ENCODE measurements at regions not wholly inside any gene's neighbourhood (a gene's known extent, or its start where the extent isn't known, plus 50 kb on each side); places are given as distances from the start of the nearest gene placed in this dataset.
"Not testable (repeated sequence)": the region's sequence is repeated elsewhere in the genome, so short reads cannot be mapped to it uniquely, and the experiment has no call there.

DNA sequence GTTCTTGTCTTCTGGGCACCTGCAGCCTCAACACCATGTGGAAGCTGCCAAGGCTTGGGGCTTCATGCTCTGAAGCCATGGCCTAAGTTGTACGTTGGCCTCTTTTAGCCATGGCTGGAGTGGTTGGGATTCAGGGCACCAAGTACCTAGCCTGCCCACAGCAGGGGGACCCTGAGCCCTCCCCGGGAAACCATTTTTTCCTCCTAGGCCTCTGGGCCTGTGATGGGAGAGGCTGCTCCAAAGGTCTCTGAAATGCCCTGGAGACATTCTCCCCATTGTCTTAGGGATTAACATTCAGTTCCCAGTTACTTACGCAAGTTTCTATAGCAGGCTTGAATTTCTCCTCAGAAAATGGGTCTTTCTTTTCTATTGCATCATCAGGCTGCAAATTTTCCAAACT lies 269.3 kb downstream of the NAP1L3 start:
- TF ChIP-seq, protein P1, sequence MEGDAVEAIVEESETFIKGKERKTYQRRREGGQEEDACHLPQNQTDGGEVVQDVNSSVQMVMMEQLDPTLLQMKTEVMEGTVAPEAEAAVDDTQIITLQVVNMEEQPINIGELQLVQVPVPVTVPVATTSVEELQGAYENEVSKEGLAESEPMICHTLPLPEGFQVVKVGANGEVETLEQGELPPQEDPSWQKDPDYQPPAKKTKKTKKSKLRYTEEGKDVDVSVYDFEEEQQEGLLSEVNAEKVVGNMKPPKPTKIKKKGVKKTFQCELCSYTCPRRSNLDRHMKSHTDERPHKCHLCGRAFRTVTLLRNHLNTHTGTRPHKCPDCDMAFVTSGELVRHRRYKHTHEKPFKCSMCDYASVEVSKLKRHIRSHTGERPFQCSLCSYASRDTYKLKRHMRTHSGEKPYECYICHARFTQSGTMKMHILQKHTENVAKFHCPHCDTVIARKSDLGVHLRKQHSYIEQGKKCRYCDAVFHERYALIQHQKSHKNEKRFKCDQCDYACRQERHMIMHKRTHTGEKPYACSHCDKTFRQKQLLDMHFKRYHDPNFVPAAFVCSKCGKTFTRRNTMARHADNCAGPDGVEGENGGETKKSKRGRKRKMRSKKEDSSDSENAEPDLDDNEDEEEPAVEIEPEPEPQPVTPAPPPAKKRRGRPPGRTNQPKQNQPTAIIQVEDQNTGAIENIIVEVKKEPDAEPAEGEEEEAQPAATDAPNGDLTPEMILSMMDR (IDR thresholded peaks at IDR 0.05; ENCODE audit: poor library complexity, severe bottlenecking), result no peak
- DNase-seq (ENCODE audit: low spot score) (no peak), ATAC-seq (ENCODE audit: low read depth) (no peak)
- Histone ChIP-seq H3K27me3 (ENCODE audit: insufficient read depth, poor library complexity, severe bottlenecking) (no peaks in the 10 kb centered on the region), H3K9me3 (ENCODE audit: severe bottlenecking) (no peaks in the 10 kb centered on the region), H3K4me1 (ENCODE audit: insufficient read depth, poor library complexity, severe bottlenecking) (no peaks in the 10 kb centered on the region), H3K27ac (ENCODE audit: poor library complexity, severe bottlenecking) (no peak overlapping the region), H3K4me3 (ENCODE audit: severe bottlenecking) (no peak overlapping the region), H3K36me3 (ENCODE audit: low read depth) (no peaks in the 10 kb centered on the region)

DNA sequence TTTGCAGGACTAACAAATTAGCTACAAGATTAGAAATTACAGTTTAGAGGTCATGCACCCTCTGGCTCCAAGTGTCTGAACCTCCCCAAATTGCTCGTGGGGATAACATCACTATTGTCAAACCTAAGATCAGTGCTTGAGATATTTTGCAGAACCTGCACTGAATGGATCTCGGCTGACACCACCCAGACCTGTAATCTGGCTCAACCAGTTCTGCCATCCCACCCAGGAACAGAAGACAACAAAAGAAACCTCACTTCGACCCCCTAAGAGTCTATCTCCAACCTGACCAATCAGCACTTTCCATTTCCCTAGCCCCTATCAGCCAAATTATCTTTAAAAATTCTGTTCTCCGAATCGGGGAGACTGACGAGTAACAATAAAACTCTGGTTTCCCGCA lies 318.7 kb downstream of the NAP1L3 start:
- Histone ChIP-seq H3K4me1 (ENCODE audit: insufficient read depth, poor library complexity, severe bottlenecking) (no peaks in the 10 kb centered on the region), H3K4me3 (ENCODE audit: severe bottlenecking) (no peak overlapping the region), H3K27me3 (ENCODE audit: insufficient read depth, poor library complexity, severe bottlenecking) (no peaks in the 10 kb centered on the region), H3K27ac (ENCODE audit: poor library complexity, severe bottlenecking) (no peak overlapping the region), H3K36me3 (ENCODE audit: low read depth) (no peaks in the 10 kb centered on the region), H3K9me3 (ENCODE audit: severe bottlenecking) (no peaks in the 10 kb centered on the region)
- ATAC-seq (ENCODE audit: low read depth) (no peak), DNase-seq (ENCODE audit: low spot score) (no peak)
- TF ChIP-seq, protein P1 (IDR thresholded peaks at IDR 0.05; ENCODE audit: poor library complexity, severe bottlenecking), result no peak

DNA sequence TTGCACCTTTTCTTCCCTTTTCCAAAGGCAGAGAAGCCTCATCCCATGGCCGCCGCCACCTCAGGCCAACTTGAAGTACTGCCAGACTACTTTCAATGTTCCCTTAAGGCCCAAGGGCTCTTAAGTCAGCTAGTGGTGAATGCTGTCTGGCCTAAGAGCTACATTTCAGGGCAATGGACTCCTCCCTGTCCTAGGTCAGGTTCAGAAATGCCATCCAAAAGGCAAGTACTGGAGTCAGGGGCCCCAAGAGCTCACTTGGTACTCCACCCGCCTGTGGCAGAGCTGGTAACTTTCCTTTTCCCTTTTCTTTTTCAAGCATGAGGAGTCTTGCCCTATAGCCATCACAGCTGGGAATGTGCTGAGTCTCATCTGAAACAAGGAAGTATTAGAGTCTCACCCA lies 327.1 kb downstream of the NAP1L3 start:
- no peaks in the 10 kb centered on the region for H3K36me3 ChIP-seq (ENCODE audit: low read depth)
- no peaks in the 10 kb centered on the region for H3K4me1 ChIP-seq (ENCODE audit: insufficient read depth, poor library complexity, severe bottlenecking)
- DNase-seq (ENCODE audit: low spot score) (no peak), ATAC-seq (ENCODE audit: low read depth) (no peak)
- H3K27me3 ChIP-seq (ENCODE audit: insufficient read depth, poor library complexity, severe bottlenecking), result no peaks in the 10 kb centered on the region
- TF ChIP-seq, protein P1 (IDR thresholded peaks at IDR 0.05; ENCODE audit: poor library complexity, severe bottlenecking), result no peak
- no peak overlapping the region for H3K4me3 ChIP-seq (ENCODE audit: severe bottlenecking)
- H3K27ac ChIP-seq (ENCODE audit: poor library complexity, severe bottlenecking), result no peak overlapping the region
- H3K9me3 ChIP-seq (ENCODE audit: severe bottlenecking), result no peaks in the 10 kb centered on the region

DNA sequence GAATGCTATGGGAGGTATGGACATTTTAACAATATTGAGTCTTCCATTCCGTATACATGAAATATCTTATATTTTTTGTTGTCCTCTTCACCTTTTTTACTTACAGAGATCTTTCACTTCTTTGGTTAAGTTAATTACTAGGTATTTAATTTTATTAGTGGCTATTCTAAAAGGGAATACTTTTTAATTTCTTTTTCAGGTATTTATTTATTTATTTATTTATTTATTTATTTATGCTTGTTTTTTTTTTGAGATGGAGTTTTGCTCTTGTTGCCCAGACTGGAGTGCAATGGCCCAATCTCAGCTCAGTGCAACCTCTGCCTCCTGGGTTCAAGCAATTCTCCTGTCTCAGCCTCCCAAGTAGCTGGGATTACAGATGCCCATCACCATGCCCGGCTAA lies 329.1 kb downstream of the NAP1L3 start:
- not testable (repeated sequence) for ATAC-seq (ENCODE audit: low read depth); H3K9me3 ChIP-seq (ENCODE audit: severe bottlenecking); H3K36me3 ChIP-seq (ENCODE audit: low read depth); H3K4me1 ChIP-seq (ENCODE audit: insufficient read depth, poor library complexity, severe bottlenecking); DNase-seq (ENCODE audit: low spot score); H3K27me3 ChIP-seq (ENCODE audit: insufficient read depth, poor library complexity, severe bottlenecking); H3K4me3 ChIP-seq (ENCODE audit: severe bottlenecking); H3K27ac ChIP-seq (ENCODE audit: poor library complexity, severe bottlenecking)

DNA sequence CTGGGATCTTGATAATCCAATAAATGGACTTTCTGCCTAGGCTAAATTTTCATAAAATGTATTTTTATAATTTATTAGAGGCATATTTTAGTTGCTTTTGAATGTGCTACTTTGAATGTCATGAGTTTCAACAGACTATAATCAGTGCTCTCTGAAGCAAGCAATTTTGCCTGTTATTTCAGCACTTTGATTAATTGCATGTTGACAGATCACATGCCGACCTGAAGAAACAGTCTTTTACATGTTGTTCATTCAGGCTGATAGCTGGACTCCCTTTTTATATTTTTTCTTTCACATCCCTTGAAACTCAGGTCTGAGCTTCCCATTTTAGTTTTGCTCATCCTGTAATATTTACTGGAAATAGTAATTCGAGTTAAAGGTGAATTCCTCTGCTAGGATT lies 341.0 kb downstream of the NAP1L3 start:
- no peak overlapping the region for H3K27ac ChIP-seq (ENCODE audit: poor library complexity, severe bottlenecking)
- H3K4me3 ChIP-seq (ENCODE audit: severe bottlenecking), result no peak overlapping the region
- DNase-seq (ENCODE audit: low spot score) (no peak), ATAC-seq (ENCODE audit: low read depth) (no peak)
- no peaks in the 10 kb centered on the region for H3K4me1 ChIP-seq (ENCODE audit: insufficient read depth, poor library complexity, severe bottlenecking)
- H3K9me3 ChIP-seq (ENCODE audit: severe bottlenecking), result no peaks in the 10 kb centered on the region
- H3K27me3 ChIP-seq (ENCODE audit: insufficient read depth, poor library complexity, severe bottlenecking), result no peaks in the 10 kb centered on the region
- TF ChIP-seq, protein P1 (IDR thresholded peaks at IDR 0.05; ENCODE audit: poor library complexity, severe bottlenecking), result no peak
- no peaks in the 10 kb centered on the region for H3K36me3 ChIP-seq (ENCODE audit: low read depth)

Measured in RWPE2 (cell line).